Suprapubic skin (tissue), 4 donors: ENCODE measurements at regions not wholly inside any gene's neighbourhood (a gene's known extent, or its start where the extent isn't known, plus 50 kb on each side); places are given as distances from the start of the nearest gene placed in this dataset.
A peak's percentile ranks its signal among the peaks of the same experiment; 100 is the strongest.

Source experiments
- DNase-seq, 2 donors: peaks; one replicate each; pipeline ENCODE4 v3.0.0-alpha.2; 2019; ENCODE audit warnings: low spot score in 2 of 2
- H3K27ac ChIP-seq: fragments of 200-600 bp; sonication (generic); one replicate; pipeline ENCODE4 v1.5.1; 2019
- H3K27me3 ChIP-seq: fragments of 200-600 bp; sonication (generic); one replicate; pipeline ENCODE4 v1.5.1; 2019
- H3K36me3 ChIP-seq: fragments of 200-600 bp; sonication (generic); one replicate; pipeline ENCODE4 v1.5.1; 2019
- H3K4me1 ChIP-seq: fragments of 200-600 bp; sonication (generic); one replicate; pipeline ENCODE4 v1.5.1; 2019
- H3K4me3 ChIP-seq: fragments of 200-600 bp; sonication (generic); one replicate; pipeline ENCODE4 v1.5.1; 2019; ENCODE audit warnings: mild to moderate bottlenecking
- H3K9me3 ChIP-seq: fragments of 200-600 bp; sonication (generic); one replicate; pipeline ENCODE4 v1.5.1; 2019
- EP300 ChIP-seq: sonication (generic); formaldehyde crosslinking; IDR thresholded peaks from one replicate; pipeline ENCODE4 v1.6.1; 2017; ENCODE audit warnings: antibody characterized with exemption
- POLR2A ChIP-seq, 2 donors: fragments of 450-650 bp; IDR thresholded peaks; one replicate each; pipeline ENCODE4 v1.6.1; 2017; ENCODE audit warnings: antibody characterized with exemption in 2 of 2, mild to moderate bottlenecking in 2 of 2, moderate library complexity in 2 of 2
- POLR2AphosphoS5 ChIP-seq, 3 donors: sonication (generic); formaldehyde crosslinking; IDR thresholded peaks; one replicate each; pipeline ENCODE4 v1.6.1; 2017; ENCODE audit warnings: antibody characterized with exemption in 3 of 3
- WGBS: methylation state at CpG from one replicate; pipeline ENCODE4 v1.1.5; 2018; 5-methylcytosine and 5-hydroxymethylcytosine counted together
- TF ChIP-seq, protein P1 (sequence below), 2 donors: fragments of 200-600 bp in 1 of 2; fragments of 450-650 bp in 1 of 2; sonication (generic) in 1 of 2; IDR thresholded peaks; one replicate each; pipeline ENCODE4 v1.5.1; 2016 to 2019; ENCODE audit warnings: antibody characterized with exemption in 2 of 2, mild to moderate bottlenecking in 1 of 2, moderate library complexity in 1 of 2

DNA sequence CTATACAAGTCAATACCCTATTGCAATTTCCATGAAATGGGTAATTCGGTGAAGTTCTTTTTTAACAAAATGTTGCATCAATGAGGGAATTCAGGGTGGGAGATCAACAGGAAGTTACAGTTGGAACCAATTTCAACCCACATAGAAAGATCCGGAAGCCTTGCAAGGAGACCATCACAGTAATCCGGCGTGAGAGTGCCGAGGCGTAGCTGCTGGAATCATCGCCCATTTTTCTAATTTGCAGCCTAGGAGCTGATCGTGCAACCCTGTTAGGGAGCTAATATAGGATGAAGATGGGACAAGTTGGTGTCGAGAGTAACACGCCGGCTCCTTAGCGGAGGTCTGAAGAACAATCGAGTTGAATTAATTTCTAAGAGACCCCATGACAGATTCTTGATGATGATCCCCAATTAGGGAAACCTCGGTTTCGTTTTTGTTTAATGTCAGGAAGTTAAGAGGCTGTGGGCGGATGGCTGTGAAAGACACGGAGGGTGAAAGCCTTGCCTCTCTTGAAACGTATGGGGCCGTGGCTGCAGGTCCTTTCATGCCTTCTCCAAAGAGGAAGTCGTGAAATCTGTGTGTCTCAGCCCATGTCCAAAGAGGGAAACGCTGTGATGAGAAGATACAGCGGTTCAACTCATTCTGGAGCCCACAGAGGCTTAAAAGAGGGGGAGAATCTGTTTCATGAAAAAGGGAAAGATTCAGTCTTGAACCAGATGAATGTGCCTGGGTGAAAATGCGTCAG is 51.2 kb upstream of the CARD11 start:
- no peaks in the 10 kb centered on the region for H3K36me3 ChIP-seq
- no peaks in the 10 kb centered on the region for H3K9me3 ChIP-seq
- TF ChIP-seq POLR2A (IDR thresholded peaks at IDR 0.05) (no peak), EP300 (no peak), POLR2AphosphoS5 (IDR thresholded peaks at IDR 0.05) (no peak)
- TF ChIP-seq, protein P1, sequence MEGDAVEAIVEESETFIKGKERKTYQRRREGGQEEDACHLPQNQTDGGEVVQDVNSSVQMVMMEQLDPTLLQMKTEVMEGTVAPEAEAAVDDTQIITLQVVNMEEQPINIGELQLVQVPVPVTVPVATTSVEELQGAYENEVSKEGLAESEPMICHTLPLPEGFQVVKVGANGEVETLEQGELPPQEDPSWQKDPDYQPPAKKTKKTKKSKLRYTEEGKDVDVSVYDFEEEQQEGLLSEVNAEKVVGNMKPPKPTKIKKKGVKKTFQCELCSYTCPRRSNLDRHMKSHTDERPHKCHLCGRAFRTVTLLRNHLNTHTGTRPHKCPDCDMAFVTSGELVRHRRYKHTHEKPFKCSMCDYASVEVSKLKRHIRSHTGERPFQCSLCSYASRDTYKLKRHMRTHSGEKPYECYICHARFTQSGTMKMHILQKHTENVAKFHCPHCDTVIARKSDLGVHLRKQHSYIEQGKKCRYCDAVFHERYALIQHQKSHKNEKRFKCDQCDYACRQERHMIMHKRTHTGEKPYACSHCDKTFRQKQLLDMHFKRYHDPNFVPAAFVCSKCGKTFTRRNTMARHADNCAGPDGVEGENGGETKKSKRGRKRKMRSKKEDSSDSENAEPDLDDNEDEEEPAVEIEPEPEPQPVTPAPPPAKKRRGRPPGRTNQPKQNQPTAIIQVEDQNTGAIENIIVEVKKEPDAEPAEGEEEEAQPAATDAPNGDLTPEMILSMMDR (IDR thresholded peaks at IDR 0.05) = no peak
- H3K4me1 ChIP-seq = no peaks in the 10 kb centered on the region
- no peak overlapping the region for H3K4me3 ChIP-seq
- no peak overlapping the region for H3K27ac ChIP-seq
- WGBS = 68% methylated on average over 23 of the region's 23 CpGs
- no peaks in the 10 kb centered on the region for H3K27me3 ChIP-seq
- no peak for DNase-seq

DNA sequence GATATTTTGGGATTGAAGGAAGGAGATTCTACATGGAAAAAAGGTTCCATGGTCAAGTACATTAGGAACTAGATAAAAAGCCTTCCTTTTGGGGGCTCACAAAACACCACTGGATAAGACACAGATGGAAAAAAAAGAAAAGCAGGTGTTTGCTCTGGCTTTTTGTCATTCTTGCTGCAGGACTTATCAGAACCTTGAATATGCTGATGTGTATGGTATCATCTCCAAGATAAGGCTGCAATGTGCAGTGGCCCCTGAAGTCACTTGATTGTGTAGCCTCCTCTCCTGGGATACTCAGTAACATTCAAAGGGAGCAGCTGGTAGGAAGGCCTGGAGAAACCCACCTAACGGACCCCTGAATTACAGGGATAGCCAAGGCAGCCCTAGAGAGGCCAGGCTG is 54.1 kb upstream of the CARD11 start:
- Histone ChIP-seq H3K27me3 (no peaks in the 10 kb centered on the region), H3K4me3 (no peak overlapping the region), H3K36me3 (no peaks in the 10 kb centered on the region), H3K27ac (no peak overlapping the region), H3K9me3 (no peaks in the 10 kb centered on the region), H3K4me1 (no peaks in the 10 kb centered on the region)
- WGBS = 67% methylated on average over 1 of the region's 1 CpG
- TF ChIP-seq EP300 (no peak), POLR2A (IDR thresholded peaks at IDR 0.05) (no peak), POLR2AphosphoS5 (IDR thresholded peaks at IDR 0.05) (no peak)
- TF ChIP-seq, protein P1 (IDR thresholded peaks at IDR 0.05) = no peak
- no peak for DNase-seq

DNA sequence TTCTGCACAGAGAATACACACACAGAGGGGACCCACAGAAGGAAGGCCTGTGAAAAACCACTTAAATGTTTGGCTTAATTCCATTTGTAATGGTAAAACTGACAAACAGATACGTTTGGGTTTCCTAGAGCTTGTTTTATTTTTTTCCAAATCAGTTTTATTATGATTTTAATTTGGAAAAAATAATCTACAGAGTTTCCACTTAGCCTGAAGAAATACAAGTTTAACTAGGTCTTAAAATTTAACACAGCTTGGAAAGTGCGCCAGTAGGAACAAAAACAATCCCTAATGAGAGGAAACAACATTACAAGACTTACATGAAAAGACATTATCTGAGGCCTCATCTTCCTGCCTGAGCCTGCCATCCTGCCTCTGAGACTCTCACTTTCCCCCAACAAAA is 58.5 kb upstream of the CARD11 start:
- H3K4me1 ChIP-seq = no peaks in the 10 kb centered on the region
- no peaks in the 10 kb centered on the region for H3K36me3 ChIP-seq
- H3K27me3 ChIP-seq = peaks cover 3% of the 10 kb centered on the region
- H3K27ac ChIP-seq = no peak overlapping the region
- 33% methylated on average over 2 of the region's 2 CpGs for WGBS
- no peak overlapping the region for H3K4me3 ChIP-seq
- DNase-seq = no peak
- no peaks in the 10 kb centered on the region for H3K9me3 ChIP-seq
- TF ChIP-seq, protein P1 (IDR thresholded peaks at IDR 0.05) = no peak
- TF ChIP-seq POLR2AphosphoS5 (IDR thresholded peaks at IDR 0.05) = no peak
- no peak for TF ChIP-seq POLR2A (IDR thresholded peaks at IDR 0.05)
- no peak for TF ChIP-seq EP300

DNA sequence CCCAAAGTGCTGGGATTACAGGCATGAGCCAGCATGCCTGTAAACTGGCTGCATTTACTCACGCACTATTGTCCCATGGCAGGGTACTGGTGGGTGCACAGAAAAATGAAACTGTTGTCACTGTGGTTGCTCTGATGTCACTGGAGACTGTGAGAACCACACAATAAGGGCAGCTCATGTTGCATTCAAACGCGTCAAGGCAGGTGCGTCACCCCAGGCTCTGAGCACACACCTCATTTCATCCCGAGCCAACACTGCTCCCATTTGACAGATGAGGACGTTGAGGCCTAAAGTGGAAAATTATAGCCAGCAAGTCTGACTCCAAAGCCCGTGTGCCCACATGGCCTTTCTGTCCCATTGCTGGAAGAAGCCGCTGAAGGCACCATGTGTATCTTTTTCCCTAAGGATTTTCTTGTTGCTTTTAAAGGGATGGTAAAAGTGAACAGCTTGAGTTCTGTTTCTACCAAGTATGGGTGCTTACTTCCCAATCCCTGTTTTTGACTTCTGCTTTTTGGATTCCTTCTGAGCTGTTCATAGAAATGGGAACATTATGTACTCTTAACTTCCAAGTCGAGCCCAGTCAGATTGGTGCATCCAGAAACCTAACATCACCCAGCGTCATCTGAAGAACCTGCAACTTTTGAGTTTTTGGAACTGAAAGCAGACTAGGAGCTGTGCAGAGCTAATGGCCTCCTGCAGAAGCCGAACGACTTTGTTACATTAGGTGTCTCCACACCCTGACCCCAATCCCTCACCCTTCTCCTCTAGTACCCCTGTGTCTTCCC is 60.1 kb upstream of the CARD11 start:
- 85% methylated on average over 12 of the region's 12 CpGs for WGBS
- no peaks in the 10 kb centered on the region for H3K4me1 ChIP-seq
- no peak for TF ChIP-seq POLR2A (IDR thresholded peaks at IDR 0.05)
- TF ChIP-seq, protein P1 (IDR thresholded peaks at IDR 0.05) = no peak
- DNase-seq = no peak
- H3K27ac ChIP-seq = peak overlapping the region; percentile 39
- peaks cover 3% of the 10 kb centered on the region for H3K27me3 ChIP-seq
- no peak overlapping the region for H3K4me3 ChIP-seq
- H3K36me3 ChIP-seq = no peaks in the 10 kb centered on the region
- H3K9me3 ChIP-seq = no peaks in the 10 kb centered on the region

DNA sequence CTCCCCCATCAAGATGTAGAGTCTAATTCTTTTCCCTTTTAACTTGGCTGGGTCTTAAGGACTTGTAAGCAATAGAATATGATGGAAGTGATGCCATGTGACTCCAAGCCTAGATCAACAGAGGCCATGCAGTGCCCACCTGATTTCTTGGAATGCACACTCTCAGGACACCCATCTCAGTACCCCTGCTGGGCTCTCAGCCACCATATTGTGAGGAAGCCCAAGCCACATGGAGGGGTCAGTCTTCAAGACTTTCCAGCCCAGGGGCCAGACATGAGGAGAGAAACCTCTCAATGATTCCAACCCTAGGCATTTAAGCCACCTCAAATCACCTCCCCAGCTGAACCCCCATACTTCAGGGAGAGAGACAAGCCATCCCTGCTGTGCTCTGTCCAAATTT is 62.2 kb upstream of the CARD11 start:
- H3K4me3 ChIP-seq = no peak overlapping the region
- no peaks in the 10 kb centered on the region for H3K36me3 ChIP-seq
- DNase-seq = no peak
- TF ChIP-seq POLR2AphosphoS5 (IDR thresholded peaks at IDR 0.05) = no peak
- TF ChIP-seq, protein P1 (IDR thresholded peaks at IDR 0.05) = no peak
- TF ChIP-seq POLR2A (IDR thresholded peaks at IDR 0.05) = no peak
- no peak for TF ChIP-seq EP300
- H3K9me3 ChIP-seq = no peaks in the 10 kb centered on the region
- H3K27ac ChIP-seq = no peak overlapping the region
- H3K4me1 ChIP-seq = no peaks in the 10 kb centered on the region
- peaks cover 4% of the 10 kb centered on the region for H3K27me3 ChIP-seq
